ENCODE measurements at regions not wholly inside any gene's neighbourhood (a gene's known extent, or its start where the extent isn't known, plus 50 kb on each side); places are given as distances from the start of the nearest gene placed in this dataset.
"Not testable (repeated sequence)": the region's sequence is repeated elsewhere in the genome, so short reads cannot be mapped to it uniquely, and the experiment has no call there.

DNA sequence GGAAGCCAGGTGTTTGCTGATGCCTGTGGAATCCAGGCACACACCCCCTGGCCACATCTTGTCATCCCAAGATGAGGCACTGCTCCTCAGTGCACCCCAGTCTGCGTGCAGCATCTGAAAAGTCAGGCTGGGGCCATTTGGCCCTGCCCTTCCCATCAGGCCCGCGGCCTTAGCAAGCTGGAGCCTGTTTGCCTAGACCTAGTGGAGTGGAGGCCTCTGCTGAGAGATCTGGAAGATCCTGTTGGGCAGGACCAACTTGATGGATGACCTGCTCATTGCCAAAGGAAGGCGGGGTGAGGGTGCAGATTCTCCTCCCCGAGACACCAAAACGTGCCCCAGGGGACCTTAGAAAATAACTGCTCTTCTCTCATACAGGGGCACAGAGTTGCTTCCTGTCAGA is 220.2 kb downstream of the SHQ1 start:
- DNase-seq (ENCODE audit: low read depth), result no peak

DNA sequence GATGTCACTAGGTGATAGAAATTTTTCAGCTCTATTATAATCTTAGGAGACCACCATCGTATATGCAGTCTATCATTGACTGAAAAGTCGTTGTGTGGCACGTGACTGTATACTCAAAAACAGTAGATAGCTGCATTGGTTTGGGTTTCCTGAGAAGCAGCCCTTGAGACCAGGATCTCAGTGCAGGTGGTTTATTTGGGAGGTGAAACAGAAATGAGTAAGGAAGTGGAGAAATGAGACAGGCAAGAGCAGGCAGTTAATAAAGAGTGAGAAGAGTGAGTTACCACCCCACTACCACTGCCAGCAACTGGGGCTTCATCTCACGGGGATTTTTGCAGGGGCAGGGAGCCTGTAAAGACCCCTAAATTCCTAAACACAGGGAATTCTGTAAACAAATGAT is 221.0 kb downstream of the SHQ1 start:
- no peak for DNase-seq (ENCODE audit: low read depth)

DNA sequence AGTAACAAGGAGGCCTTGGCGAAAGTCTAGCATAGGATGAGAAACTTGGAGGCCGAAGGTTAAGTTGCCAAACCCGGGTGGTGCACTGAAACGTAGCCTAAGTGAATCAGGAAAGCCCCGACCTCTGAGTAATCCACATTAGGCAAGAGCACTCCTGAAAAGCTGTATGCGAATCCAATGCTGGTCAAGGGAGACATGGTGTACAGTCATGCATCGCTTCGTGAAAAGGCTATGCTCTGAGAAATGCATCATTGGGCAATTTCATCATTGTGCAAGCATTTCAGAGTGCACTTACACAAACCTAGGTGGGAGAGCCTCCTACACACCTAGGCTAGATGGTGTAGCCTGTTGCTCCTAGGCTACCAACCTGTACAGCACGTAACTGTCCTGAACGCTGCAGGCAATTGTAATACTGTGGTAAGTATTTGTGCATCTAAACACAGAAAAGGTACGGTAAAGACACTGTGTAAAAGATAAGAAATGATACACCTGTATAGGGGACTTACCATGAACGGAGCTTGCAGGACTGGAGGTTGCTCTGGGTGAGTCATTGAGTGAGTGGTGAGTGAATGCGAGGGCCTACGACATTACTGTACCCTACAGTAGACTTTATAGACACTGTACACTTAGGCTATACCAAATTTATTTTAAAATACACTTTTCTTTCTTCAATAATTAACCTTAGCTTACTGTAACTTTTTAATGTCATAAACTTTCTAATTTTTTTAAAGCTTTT is 222.5 kb downstream of the SHQ1 start:
- DNase-seq (ENCODE audit: low read depth), result peak; percentile 81

DNA sequence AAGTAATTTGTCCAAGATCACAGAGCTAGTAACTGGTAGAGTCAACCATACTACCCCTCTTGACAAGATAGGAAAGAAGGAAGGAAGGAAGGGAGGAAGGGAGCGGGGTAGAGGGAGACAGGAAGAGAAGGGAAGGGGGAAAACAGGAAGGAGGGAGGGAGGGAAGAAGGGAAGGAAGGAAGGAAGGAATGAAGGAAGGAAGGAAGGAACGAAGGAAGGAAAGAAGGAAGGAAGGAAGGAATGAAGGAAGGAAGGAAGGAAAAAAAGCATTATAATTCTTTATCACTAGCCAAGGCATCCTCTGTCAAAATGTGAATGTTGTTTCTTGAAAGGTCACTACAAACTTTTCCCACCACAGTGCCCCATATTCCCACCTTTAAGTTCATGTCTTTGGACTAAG is 223.6 kb downstream of the SHQ1 start:
- no peak for DNase-seq (ENCODE audit: low read depth)

DNA sequence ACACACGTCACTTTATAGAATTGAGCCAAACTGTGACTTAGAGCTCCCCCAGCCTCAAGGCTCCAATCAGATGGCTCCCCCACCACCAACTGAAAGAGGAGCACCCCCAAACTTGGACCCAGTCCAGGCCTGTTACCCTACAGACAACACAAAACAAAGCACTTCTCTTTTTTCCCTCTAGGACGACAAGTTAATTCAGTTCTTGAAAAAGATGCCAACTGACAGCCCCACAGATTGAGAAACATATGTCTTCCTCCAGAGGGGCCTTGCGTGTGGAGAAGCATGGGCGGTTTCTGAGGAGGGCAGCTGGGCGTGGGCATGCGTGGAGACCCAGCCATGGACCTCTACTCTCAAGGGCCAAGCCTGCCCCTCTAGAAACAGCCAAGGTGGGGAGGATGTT is 229.5 kb downstream of the SHQ1 start:
- DNase-seq (ENCODE audit: low read depth), result no peak

DNA sequence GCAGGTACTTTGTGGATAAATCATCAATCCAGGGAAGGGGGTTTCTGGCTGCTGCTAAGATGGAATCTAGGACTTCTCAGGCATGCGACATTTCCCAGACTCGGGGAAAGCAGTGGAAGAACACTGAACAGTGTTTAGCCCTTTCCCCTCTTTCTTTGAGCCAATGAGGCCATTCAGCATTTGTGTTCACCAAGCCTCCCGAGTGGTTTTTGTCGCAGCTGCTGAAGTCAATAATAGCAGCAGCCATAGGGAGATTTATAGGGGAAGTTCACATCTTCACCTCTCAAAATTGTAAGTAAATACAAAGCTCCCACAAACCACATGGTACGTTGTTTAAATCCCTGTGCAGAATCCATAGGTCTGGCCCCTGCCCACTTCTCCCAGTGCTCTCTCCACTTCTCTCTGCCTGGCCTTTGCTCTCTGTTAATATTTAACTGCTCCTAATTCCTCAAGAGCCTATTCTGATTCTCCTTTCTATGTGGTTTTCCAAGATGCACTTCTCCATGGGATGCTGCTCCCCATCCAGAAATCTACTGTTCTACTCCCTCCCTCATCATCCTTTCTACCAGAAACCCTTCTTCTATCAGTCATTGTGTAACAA is 230.7 kb downstream of the SHQ1 start:
- DNase-seq (ENCODE audit: low read depth), result no peak

DNA sequence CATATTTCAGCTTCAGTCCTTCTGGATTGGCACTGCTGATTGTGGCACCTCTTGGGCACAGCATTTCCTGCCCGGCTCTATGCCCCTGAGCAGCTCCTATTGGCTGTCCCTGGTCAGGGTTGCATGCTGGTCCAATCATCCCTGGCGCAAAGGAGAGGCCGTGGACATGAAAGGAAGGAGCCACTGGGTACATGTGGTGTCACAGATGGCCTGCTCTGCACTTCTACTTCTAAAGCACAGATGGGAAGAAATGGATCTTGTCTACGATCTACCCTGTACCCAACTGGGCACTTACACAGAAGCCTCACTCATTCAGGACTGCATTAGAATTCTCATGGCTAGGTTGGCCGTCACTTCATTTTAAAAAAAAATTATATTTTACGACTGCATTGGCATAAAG is 232.5 kb downstream of the SHQ1 start:
- DNase-seq (ENCODE audit: low read depth), result no peak

DNA sequence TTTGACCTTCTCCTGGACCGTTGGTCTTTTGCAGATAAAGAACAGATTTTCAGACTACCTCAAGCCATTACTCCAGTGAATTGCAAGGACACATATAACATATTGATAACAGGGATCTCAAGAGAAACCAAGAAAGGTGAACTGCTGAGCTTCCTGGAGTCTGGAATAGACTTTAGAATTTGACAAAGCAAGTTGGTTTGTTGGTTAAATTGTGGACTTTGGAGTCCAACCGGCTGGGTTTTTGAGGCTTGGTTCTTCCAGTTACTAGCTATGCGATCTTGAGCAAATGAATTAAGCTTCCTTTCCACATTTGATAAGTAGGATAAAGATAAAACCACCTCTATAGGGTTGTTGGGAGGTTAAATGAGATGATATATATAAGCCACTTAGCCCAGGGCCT is 233.1 kb downstream of the SHQ1 start:
- no peak for DNase-seq (ENCODE audit: low read depth)

DNA sequence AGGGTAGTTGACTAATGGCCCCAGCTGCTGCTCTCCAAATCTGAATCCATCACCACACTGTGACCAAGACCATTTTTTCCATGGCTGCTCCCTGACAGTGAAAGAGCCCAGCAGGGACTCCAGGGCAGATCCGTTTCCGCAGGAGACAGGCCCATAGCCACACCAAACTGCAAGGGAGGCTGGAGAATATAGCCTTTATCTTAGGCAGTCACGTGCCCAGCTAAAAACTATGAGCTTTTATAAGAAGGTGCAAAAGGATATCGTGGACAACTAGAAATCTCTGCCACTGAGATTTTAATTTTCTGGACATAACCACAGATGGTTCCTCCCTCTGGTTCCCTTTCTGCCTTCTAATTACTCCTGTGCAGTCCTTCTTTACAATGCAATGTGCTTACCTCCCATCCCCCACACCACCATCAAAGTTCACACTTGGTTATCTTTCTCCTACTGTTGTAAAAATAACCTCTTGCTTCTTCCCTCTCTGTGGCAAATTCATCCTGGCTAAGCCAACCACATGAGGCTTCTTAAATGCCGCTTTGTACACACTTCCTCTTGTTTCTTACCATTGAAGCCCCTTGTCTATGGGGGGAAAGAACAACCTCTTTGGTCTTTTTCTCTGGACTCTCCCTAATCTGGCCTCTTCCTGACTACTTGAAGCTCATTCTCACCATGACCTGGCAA is 233.7 kb downstream of the SHQ1 start:
- no peak for DNase-seq (ENCODE audit: low read depth)

DNA sequence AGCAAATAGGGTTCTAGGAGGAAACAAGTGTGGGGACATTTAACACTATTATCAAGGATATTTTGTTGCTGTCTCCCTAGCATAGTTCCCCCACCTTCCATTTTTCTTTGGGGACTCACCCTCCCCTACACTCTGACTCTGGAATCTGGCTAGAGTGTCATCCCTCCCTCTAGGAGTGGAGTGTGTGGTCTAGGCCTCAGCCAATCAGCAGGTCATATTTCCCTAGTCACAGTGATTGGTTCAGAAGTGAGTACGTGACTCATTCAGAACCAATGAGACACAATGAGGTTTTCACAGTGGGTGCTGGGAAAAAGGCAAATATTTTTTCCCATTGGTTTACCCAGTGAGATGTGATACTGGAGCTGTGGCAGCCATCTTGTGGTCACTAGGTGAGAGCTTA is 234.4 kb downstream of the SHQ1 start:
- DNase-seq (ENCODE audit: low read depth), result no peak

DNA sequence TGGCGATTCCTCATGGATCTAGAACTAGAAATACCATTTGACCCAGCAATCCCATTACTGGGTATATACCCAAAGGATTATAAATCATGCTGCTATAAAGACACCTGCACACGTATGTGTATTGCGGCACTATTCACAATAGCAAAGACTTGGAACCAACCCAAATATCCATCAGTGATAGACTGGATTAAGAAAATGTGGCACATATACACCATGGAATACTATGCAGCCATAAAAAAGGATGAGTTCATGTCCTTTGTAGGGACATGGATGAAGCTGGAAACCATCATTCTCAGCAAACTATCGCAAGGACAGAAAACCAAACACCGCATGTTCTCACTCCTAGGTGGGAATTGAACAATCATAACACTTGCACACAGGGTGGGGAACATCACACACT is 239.1 kb downstream of the SHQ1 start:
- not testable (repeated sequence) for DNase-seq (ENCODE audit: low read depth)

DNA sequence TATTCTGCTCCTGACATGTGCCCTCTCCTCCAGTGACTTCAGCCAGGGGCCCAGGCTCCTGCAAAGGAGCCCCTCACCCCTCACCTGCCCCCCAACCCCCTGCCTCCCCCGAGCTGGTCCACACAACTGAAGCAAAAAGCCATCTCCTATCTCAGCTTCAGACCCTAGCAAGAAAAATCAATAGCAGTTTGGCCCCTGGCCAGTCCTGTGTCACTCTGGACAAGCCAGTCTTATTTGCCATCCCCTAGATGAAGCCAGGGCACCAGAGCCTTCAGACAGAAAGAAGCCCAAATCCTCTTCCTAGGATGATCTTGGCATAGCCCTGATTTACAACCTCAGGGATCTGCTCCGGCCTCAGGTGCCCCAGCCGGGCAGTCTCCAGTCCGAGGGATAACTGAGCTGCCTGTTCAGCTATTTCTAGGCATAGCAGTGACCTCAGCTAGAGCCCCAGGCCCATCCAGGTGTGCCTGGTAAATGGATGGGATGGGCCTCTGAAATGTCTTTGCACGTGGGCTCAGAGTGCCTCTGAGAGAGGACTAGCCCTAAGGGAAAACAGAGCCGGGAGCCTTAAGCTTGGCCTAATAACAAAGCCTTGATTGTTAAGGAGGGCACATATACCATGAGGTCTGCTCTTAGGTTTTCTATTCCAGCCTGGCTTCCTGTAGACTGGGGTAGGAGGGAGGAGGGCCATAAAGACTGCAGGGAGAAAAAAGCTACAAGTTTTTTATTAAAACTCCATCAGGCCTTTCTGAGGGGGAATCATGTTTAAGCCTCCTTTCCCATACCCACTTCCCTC is 242.0 kb downstream of the SHQ1 start:
- no peak for DNase-seq (ENCODE audit: low read depth)

DNA sequence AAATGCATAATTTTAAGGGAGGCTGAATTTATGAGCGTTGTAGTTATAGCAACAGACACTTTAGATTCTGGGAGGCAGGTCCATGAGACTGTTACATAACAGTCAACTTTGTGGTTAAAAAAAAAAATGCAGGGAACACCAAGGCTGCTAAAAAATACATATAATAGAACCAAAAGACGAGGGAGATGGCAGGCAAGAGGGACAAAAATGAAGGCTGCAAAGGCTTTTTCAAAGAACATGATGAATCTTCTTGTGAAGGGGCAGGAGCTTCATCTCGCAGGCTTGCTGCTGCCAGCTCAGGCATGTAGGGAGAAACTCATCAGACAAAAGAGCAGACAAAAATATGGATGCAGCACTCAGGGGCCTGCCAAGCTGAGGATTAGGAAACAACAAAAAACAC is 243.9 kb downstream of the SHQ1 start:
- no peak for DNase-seq (ENCODE audit: low read depth)

DNA sequence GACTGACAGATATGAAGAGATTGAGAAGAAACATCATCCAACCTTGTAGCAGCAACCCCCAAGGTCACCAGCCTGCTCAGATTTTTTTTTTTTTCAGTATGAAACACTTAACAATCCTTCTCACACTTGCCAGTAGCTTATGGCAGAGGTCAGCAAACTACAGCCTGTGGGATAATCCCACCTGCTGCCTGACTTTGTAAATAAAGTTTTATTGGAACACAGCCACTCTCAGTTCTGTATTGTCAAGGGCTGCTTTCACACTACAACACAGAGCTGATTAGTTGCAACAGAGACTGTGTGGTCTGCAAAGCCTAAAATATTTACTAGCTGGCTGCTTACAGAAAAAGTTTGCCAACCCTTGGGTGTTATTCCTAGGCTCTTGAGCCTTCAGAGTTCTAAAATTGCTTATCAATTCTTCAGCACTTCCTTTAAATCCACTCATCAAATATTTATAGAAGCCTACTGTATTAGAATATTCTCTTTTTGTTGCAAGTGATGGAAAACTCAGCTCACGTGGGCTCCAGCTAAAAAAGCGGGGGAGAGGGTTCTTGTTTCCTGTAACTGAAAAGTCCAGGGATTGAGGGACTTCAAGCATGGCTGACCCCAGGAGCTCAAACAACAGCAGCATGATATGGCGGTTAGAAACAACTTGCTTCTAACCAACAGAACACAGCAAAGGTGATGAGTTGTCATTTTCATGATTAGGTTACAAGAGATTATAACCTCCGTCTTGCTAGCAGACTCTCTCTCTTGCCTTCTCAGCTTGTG is 246.1 kb downstream of the SHQ1 start:
- DNase-seq (ENCODE audit: low read depth), result no peak

DNA sequence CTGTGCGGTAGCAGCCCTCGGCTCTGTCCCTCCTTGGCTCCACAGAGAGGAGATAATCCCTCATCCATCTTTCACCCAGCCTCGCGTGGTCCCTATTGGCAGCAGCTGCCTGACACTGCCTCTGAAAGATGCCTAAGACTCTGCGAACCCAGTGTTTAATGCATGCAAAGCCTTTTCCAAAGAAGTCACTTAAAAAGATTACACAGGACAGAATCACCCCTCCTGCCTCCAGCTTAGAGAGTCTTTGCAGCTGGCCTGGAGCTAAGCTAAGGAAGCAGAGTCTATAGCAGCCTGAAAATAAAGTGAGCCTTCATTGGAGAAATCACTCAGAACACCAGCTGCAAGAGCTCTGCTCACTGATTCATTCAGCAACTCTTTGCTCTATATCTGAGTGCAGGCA is 247.2 kb downstream of the SHQ1 start:
- no peak for DNase-seq (ENCODE audit: low read depth)

DNA sequence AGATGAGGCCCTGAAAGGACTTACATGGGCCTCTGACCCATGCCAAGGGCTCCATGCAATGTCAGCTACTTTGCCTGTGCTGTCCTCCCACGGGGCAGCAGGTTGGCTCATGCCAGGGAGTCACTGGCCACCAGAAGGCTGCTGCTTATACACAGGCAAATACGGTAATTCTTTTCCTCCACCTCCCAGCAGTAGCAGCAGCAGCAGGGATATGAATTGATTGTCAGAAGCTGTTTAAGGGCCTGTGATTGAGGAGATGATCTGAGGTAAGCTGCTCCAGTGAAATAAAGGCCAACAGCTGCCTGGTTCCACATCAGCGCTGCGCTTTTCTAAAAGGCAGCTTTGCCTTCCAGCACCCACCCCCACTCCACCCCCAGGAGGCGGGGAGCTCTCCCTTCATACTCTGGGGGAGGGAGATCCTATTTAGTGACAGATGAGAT is 250.5 kb downstream of the SHQ1 start:
- peak; percentile 45 for DNase-seq (ENCODE audit: low read depth)

DNA sequence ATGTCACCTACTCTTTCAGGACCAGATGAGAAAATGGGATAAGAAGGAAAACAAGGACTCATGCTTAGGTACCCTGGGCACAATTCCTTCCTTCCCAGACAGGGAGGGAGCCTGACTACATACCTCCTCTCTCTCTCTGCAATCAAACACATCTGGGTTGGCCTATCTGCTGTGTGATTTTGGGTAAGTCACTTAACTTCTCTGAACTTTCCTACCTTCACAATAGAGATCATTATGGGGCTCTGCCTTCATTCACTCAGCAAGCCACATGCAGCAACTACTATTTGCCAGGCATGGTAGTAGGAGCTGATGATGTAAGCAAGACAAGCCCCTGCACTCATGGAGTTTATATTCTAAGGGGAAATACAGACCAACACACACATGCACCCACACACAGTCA is 251.2 kb downstream of the SHQ1 start:
- DNase-seq (ENCODE audit: low read depth), result no peak

DNA sequence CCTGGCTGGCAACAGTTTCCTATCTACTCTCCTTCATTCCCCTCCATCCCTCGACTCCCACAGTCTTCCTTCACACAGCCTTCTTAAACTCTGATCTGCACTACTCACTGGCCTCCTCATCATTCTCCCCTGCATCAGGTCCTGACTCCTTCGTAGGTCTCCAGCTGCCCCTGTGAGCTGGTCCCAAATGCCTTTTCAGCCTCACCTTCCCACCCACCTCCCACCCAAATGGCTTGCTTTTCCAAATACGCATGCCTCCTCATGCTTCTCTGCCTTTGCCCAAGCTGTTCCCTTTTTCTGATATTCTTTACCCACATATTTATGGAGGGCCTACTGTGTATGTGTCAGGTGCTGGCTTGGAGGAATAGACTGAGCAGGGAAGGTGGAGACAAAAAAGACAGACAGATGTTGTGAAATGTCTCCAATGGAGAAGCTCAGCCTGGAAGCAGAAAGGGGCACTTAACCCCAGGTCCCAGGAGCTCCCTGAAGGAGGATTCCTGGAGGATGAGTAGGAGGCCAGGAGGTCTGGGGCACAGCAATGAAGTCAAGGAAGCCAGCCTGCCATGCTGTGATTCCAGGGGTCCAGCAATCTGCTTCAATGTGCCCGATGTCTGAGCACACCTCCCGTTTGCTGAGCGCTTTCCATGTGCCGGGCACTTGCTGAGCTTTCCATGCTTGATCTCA is 252.2 kb downstream of the SHQ1 start:
- no peak for DNase-seq (ENCODE audit: low read depth)

DNA sequence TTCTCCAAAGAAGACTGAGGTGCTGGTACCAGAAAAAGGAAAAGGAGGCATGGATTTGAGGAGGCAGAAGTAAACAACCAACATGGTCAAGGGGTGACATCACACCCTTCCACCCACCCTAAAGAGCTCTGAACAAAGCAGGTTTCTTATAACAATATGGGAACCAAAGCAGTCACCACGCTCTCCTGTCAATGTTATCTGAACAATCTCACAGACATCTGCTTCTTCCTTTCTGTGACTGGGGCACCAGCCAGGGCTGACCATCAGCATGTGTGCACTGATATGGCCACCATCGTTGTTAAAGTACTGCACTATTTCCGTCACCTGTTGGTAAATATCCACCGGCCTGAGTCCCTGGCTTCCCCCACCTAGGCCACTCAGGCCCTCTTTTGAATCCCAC is 252.9 kb downstream of the SHQ1 start:
- DNase-seq (ENCODE audit: low read depth), result peak; percentile 53

DNA sequence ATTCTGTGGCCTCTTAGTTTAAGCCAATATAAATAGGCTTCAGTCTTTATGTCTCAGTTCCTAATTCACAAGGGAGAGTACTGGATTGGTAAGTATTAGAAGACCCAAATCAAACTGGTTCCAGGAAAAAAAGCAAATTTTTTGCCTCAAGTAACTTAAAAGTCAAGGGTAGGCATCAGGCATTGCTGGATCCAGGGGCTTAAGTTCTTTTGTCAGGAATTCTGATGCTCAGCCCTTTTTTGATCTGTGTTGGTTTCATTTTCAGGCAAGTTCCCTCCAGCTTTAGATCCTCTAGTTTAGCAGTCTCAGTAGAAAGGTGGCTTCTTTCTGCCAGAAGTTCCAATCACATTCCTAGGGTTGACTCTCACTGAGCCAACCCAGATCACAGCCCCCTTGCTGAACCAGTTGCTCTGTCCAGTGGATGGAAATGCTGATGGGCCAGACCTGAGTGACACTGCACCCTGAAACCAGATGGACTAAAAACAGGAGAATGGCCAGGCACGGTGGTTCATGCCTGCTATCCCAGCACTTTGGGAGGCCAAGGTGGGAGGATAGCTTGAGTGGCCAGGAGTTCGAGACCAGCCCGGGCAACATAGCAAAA is 253.5 kb downstream of the SHQ1 start:
- no peak for DNase-seq (ENCODE audit: low read depth)
